Activated naive CD4-positive, alpha-beta T cell treated with anti-CD3 and anti-CD28 coated beads for 36 hours (primary cell): ENCODE measurements at regions not wholly inside any gene's neighbourhood (a gene's known extent, or its start where the extent isn't known, plus 50 kb on each side); places are given as distances from the start of the nearest gene placed in this dataset.

ENCODE experiments used
- CTCF ChIA-PET: fragments of 350-600 bp; sonication (Branson Sonifier 250); formaldehyde crosslinking; loops from one replicate; lab custom pipeline; 2021; ENCODE audit warnings: antibody characterized with exemption; lab: Charles Lee
- DNase-seq: peaks from one replicate; pipeline ENCODE4 v3.0.0-alpha.2; 2020
- H3K27ac Mint-ChIP-seq: one replicate; pipeline ENCODE4 v1.8.0; 2021; ENCODE audit warnings: mild to moderate bottlenecking, mixed read lengths
- H3K27me3 Mint-ChIP-seq: one replicate; pipeline ENCODE4 v1.8.0; 2021; ENCODE audit warnings: low read depth, mixed read lengths
- H3K36me3 Mint-ChIP-seq: one replicate; pipeline ENCODE4 v1.8.0; 2021; ENCODE audit warnings: low read depth, mixed read lengths
- H3K4me1 Mint-ChIP-seq: one replicate; pipeline ENCODE4 v1.8.0; 2021; ENCODE audit warnings: low read depth, mixed read lengths
- H3K4me3 Mint-ChIP-seq: one replicate; pipeline ENCODE4 v1.8.0; 2021; ENCODE audit warnings: mild to moderate bottlenecking, moderate library complexity, mixed read lengths
- H3K9me3 Mint-ChIP-seq: one replicate; pipeline ENCODE4 v1.8.0; 2021; ENCODE audit warnings: mixed read lengths
- intact Hi-C: fragments of 100-400 bp; cut with micrococcal nuclease; formaldehyde crosslinking; loops from one replicate; pipeline ENCODE4 v1.15.1; 2023

GRCh38 chr11:104570078-104570701, 328.1 kb downstream of the CASP12 start:
- Mint-ChIP-seq H3K9me3 (no peaks in the 10 kb centered on the region), H3K4me1 (no peaks in the 10 kb centered on the region), H3K36me3 (no peaks in the 10 kb centered on the region), H3K4me3 (no peak overlapping the region), H3K27me3 (no peaks in the 10 kb centered on the region), H3K27ac (no peak overlapping the region)
- DNase-seq: no peak
- CTCF ChIA-PET: no interaction called here
- intact Hi-C loops: no loop called here

GRCh38 chr11:104565583-104565961, 332.7 kb downstream of the CASP12 start:
- intact Hi-C loops: no loop called here
- H3K4me3 Mint-ChIP-seq: no peak overlapping the region
- H3K9me3 Mint-ChIP-seq: peaks cover 4% of the 10 kb centered on the region
- DNase-seq: no peak
- no peaks in the 10 kb centered on the region for H3K27me3 Mint-ChIP-seq
- CTCF ChIA-PET: no interaction called here
- no peak overlapping the region for H3K27ac Mint-ChIP-seq
- no peaks in the 10 kb centered on the region for H3K36me3 Mint-ChIP-seq
- no peaks in the 10 kb centered on the region for H3K4me1 Mint-ChIP-seq

- Mint-ChIP-seq H3K27me3 (no peaks in the 10 kb centered on the region), H3K4me3 (no peak overlapping the region), H3K9me3 (peaks cover 4% of the 10 kb centered on the region), H3K36me3 (no peaks in the 10 kb centered on the region), H3K27ac (no peak overlapping the region), H3K4me1 (no peaks in the 10 kb centered on the region)
- no peak for DNase-seq
- CTCF ChIA-PET: no interaction called here
- intact Hi-C loops: no loop called here
Measured at GRCh38 chr11:104564921-104565582, 333.2 kb downstream of the CASP12 start.

- no peak overlapping the region for H3K27ac Mint-ChIP-seq
Measured at GRCh38 chr11:104556606-104557301, 341.5 kb downstream of the CASP12 start.

GRCh38 chr11:104549019-104549418, 349.2 kb downstream of the CASP12 start:
- intact Hi-C loops: no loop called here
- Mint-ChIP-seq H3K27me3 (no peaks in the 10 kb centered on the region), H3K9me3 (no peaks in the 10 kb centered on the region), H3K36me3 (no peaks in the 10 kb centered on the region), H3K4me3 (no peak overlapping the region), H3K4me1 (peaks cover 10% of the 10 kb centered on the region), H3K27ac (no peak overlapping the region)
- DNase-seq: no peak
- CTCF ChIA-PET: no interaction called here

More at GRCh38 chr11:104556606-104557301, 341.5 kb downstream of the CASP12 start:
- Mint-ChIP-seq H3K36me3 (no peaks in the 10 kb centered on the region), H3K4me1 (peaks cover 7% of the 10 kb centered on the region), H3K27me3 (peaks cover 2% of the 10 kb centered on the region), H3K9me3 (no peaks in the 10 kb centered on the region), H3K4me3 (no peak overlapping the region)
- CTCF ChIA-PET: interaction anchor here (0.7 kb wide), 1 partner anchor 71 kb away, joined by 3 read pairs; no protein-coding TSS in a partner anchor
- DNase-seq: no peak
- intact Hi-C loops: no loop called here

- no peaks in the 10 kb centered on the region for H3K36me3 Mint-ChIP-seq
- intact Hi-C loops: no loop called here
- DNase-seq: peak; percentile 13
- no peaks in the 10 kb centered on the region for H3K27me3 Mint-ChIP-seq
- no peaks in the 10 kb centered on the region for H3K9me3 Mint-ChIP-seq
- CTCF ChIA-PET: interaction anchor here (0.6 kb wide), 1 partner anchor 361 kb away, joined by 4 read pairs; no protein-coding TSS in a partner anchor
- peaks cover 10% of the 10 kb centered on the region for H3K4me1 Mint-ChIP-seq
- H3K4me3 Mint-ChIP-seq: no peak overlapping the region
- no peak overlapping the region for H3K27ac Mint-ChIP-seq
Measured at GRCh38 chr11:104547996-104548661, 350.1 kb downstream of the CASP12 start.

GRCh38 chr11:104546501-104546900, 351.8 kb downstream of the CASP12 start:
- H3K4me3 Mint-ChIP-seq: no peak overlapping the region
- no peaks in the 10 kb centered on the region for H3K27me3 Mint-ChIP-seq
- no peaks in the 10 kb centered on the region for H3K36me3 Mint-ChIP-seq

GRCh38 chr11:104541701-104542100, 356.6 kb downstream of the CASP12 start:
- no peak for DNase-seq
- H3K9me3 Mint-ChIP-seq: no peaks in the 10 kb centered on the region
- intact Hi-C loops: no loop called here
- H3K27ac Mint-ChIP-seq: no peak overlapping the region
- H3K4me1 Mint-ChIP-seq: no peaks in the 10 kb centered on the region
- no peak overlapping the region for H3K4me3 Mint-ChIP-seq
- no peaks in the 10 kb centered on the region for H3K36me3 Mint-ChIP-seq
- CTCF ChIA-PET: interaction anchor here (1.4 kb wide), 1 partner anchor 9 kb away, joined by 4 read pairs; no protein-coding TSS in a partner anchor
- H3K27me3 Mint-ChIP-seq: no peaks in the 10 kb centered on the region

More at GRCh38 chr11:104546501-104546900, 351.8 kb downstream of the CASP12 start:
- Mint-ChIP-seq H3K27ac (no peak overlapping the region), H3K4me1 (peaks cover under 1% of the 10 kb centered on the region), H3K9me3 (no peaks in the 10 kb centered on the region)
- DNase-seq: no peak
- CTCF ChIA-PET: no interaction called here
- intact Hi-C loops: no loop called here

GRCh38 chr11:104538313-104538712, 359.9 kb downstream of the CASP12 start:
- DNase-seq: no peak
- CTCF ChIA-PET: no interaction called here
- H3K27ac Mint-ChIP-seq: no peak overlapping the region
- no peaks in the 10 kb centered on the region for H3K4me1 Mint-ChIP-seq
- no peaks in the 10 kb centered on the region for H3K36me3 Mint-ChIP-seq
- H3K27me3 Mint-ChIP-seq: no peaks in the 10 kb centered on the region
- H3K9me3 Mint-ChIP-seq: no peaks in the 10 kb centered on the region
- H3K4me3 Mint-ChIP-seq: no peak overlapping the region
- intact Hi-C loops: no loop called here

GRCh38 chr11:104534278-104534677, 364.0 kb downstream of the CASP12 start:
- no peak overlapping the region for H3K4me3 Mint-ChIP-seq
- no peaks in the 10 kb centered on the region for H3K36me3 Mint-ChIP-seq
- DNase-seq: no peak
- H3K27ac Mint-ChIP-seq: no peak overlapping the region
- H3K9me3 Mint-ChIP-seq: no peaks in the 10 kb centered on the region
- no peaks in the 10 kb centered on the region for H3K27me3 Mint-ChIP-seq
- H3K4me1 Mint-ChIP-seq: no peaks in the 10 kb centered on the region
- intact Hi-C loops: loop anchor here (5.0 kb wide), 1 partner anchor 1328 kb away; no protein-coding TSS in a partner anchor
- CTCF ChIA-PET: no interaction called here

GRCh38 chr11:104531894-104532293, 366.4 kb downstream of the CASP12 start:
- CTCF ChIA-PET: interaction anchor here (1.1 to 1.3 kb wide), 2 partner anchors 11 to 78 kb away, joined by 3 to 4 read pairs; no protein-coding TSS in a partner anchor
- Mint-ChIP-seq H3K4me3 (no peak overlapping the region), H3K27me3 (no peaks in the 10 kb centered on the region), H3K36me3 (no peaks in the 10 kb centered on the region), H3K27ac (no peak overlapping the region), H3K9me3 (no peaks in the 10 kb centered on the region), H3K4me1 (peaks cover 3% of the 10 kb centered on the region)
- DNase-seq: no peak
- intact Hi-C loops: loop anchor here (1.0 to 5.0 kb wide), 2 partner anchors 469 to 1330 kb away; no protein-coding TSS in a partner anchor

- CTCF ChIA-PET: interaction anchor here (0.6 to 1.3 kb wide), 6 partner anchors 10 to 910 kb away, joined by 3 to 4 read pairs (median 3); no protein-coding TSS in a partner anchor
Measured at GRCh38 chr11:104531075-104531474, 367.1 kb upstream of the PDGFD start.

More at GRCh38 chr11:104531075-104531474, 367.1 kb upstream of the PDGFD start:
- H3K27me3 Mint-ChIP-seq: no peaks in the 10 kb centered on the region
- intact Hi-C loops: loop anchor here (1.0 to 5.0 kb wide), 2 partner anchors 470 to 1331 kb away; no protein-coding TSS in a partner anchor
- no peak overlapping the region for H3K4me3 Mint-ChIP-seq
- H3K27ac Mint-ChIP-seq: no peak overlapping the region
- no peaks in the 10 kb centered on the region for H3K9me3 Mint-ChIP-seq
- no peaks in the 10 kb centered on the region for H3K36me3 Mint-ChIP-seq
- H3K4me1 Mint-ChIP-seq: peaks cover 3% of the 10 kb centered on the region
- DNase-seq: peak; percentile 11
